Skeletal muscle tissue (tissue), 3 donors: ENCODE measurements at regions not wholly inside any gene's neighbourhood (a gene's known extent, or its start where the extent isn't known, plus 50 kb on each side); places are given as distances from the start of the nearest gene placed in this dataset.

Experiments
- H3K27ac ChIP-seq: one replicate; pipeline ENCODE4 v1.7.0; 2013; ENCODE audit warnings: mild to moderate bottlenecking, low read depth, low read length, inconsistent platforms
- H3K27me3 ChIP-seq, 3 donors: one replicate each; pipeline ENCODE4 v1.7.0; 2013; ENCODE audit warnings: low read length in 3 of 3; ENCODE audit not compliant: control insufficient read depth in 3 of 3, insufficient read depth in 3 of 3
- H3K36me3 ChIP-seq, 3 donors: one replicate each; pipeline ENCODE4 v1.7.0; 2013; ENCODE audit warnings: low read length in 3 of 3; ENCODE audit not compliant: control insufficient read depth in 3 of 3, insufficient read depth in 3 of 3
- H3K4me1 ChIP-seq, 3 donors: one replicate each; pipeline ENCODE4 v1.7.0; 2013; ENCODE audit warnings: low read length in 3 of 3, mild to moderate bottlenecking in 3 of 3; ENCODE audit not compliant: control insufficient read depth in 3 of 3, insufficient read depth in 3 of 3
- H3K4me3 ChIP-seq, 3 donors: one replicate each; pipeline ENCODE4 v1.7.0; 2013; ENCODE audit warnings: low read length in 3 of 3
- H3K9ac ChIP-seq, 3 donors: one replicate each; pipeline ENCODE4 v1.7.0; 2013; ENCODE audit warnings: low read length in 3 of 3, mild to moderate bottlenecking in 3 of 3, moderate library complexity in 2 of 3, low read depth in 1 of 3
- H3K9me3 ChIP-seq, 3 donors: one replicate each; pipeline ENCODE4 v1.7.0; 2013; ENCODE audit warnings: low read length in 3 of 3; ENCODE audit not compliant: control insufficient read depth in 3 of 3
- donor health status: Osteomylitis.

GRCh38 chr19:31223740-31224534 lies 125.3 kb downstream of the TSHZ3 start:
- Histone ChIP-seq H3K4me3 (no peak overlapping the region), H3K9ac (no peak overlapping the region), H3K27ac (no peak overlapping the region), H3K36me3 (no peaks in the 10 kb centered on the region), H3K27me3 (no peaks in the 10 kb centered on the region), H3K4me1 (peaks cover 0 to 8% (median 5%) of the 10 kb centered on the region in 3 donors), H3K9me3 (no peaks in the 10 kb centered on the region)

DNA sequence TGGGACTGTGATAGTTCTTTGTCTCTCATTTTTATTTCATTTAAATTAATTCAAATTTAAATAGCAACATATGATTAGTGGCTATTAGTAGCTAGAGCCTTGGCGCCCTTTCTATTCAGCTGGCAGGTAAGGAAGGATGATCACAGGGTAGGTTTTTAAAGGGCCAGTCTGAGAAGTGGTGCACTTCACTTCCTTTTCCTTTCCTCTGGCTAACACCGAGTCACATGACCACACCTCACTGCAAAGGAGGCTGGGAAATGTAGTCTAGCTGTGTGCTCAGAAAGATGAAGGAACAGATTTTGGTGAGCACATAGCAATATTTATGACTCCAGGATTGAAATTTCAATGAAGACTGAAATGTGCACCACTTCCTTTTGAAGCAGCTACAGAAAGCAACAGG lies 128.7 kb downstream of the TSHZ3 start:
- no peak overlapping the region for H3K4me3 ChIP-seq
- no peaks in the 10 kb centered on the region for H3K36me3 ChIP-seq
- H3K9ac ChIP-seq: no peak overlapping the region

GRCh38 chr19:31214997-31215396 lies 134.2 kb downstream of the TSHZ3 start:
- no peak overlapping the region for H3K27ac ChIP-seq
- H3K4me1 ChIP-seq: peaks cover 0 to 9% (median 5%) of the 10 kb centered on the region in 3 donors
- no peaks in the 10 kb centered on the region for H3K27me3 ChIP-seq
- no peak overlapping the region for H3K9ac ChIP-seq
- no peaks in the 10 kb centered on the region for H3K36me3 ChIP-seq
- no peaks in the 10 kb centered on the region for H3K9me3 ChIP-seq
- no peak overlapping the region for H3K4me3 ChIP-seq

More for the DNA sequence above, 128.7 kb downstream of the TSHZ3 start:
- Histone ChIP-seq H3K27me3 (no peaks in the 10 kb centered on the region), H3K9me3 (no peaks in the 10 kb centered on the region), H3K4me1 (peaks cover 0 to 8% (median 5%) of the 10 kb centered on the region in 3 donors), H3K27ac (no peak overlapping the region)

DNA sequence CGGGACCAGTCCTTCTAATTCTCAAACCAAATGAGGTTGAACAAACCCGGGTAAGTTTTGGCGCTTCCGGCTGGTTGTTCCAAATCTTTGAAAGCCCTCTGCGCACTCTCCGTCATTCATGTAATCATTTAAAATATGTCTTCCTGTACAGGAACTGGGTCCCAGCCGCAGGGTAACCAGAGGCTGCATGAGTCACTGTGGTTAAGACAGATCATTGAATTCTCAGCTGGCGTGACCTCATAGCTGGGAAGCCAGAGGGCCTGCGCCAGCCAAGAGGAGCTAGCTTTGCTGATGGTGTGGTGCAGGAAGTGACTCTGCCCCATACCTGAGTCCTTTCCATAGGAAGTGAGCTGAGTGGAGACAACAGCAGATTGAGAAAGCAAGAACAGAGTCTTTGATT lies 135.2 kb downstream of the TSHZ3 start:
- Histone ChIP-seq H3K27me3 (no peaks in the 10 kb centered on the region), H3K4me1 (peaks cover 0 to 9% (median 5%) of the 10 kb centered on the region in 3 donors), H3K36me3 (no peaks in the 10 kb centered on the region), H3K27ac (peak overlapping the region; percentile 34), H3K9ac (peak overlapping the region in 2 of 3 donors; percentile 2 to 65), H3K4me3 (peak overlapping the region in 2 of 3 donors; percentile 19 to 36), H3K9me3 (no peaks in the 10 kb centered on the region)

- Histone ChIP-seq H3K9ac (no peak overlapping the region), H3K27me3 (no peaks in the 10 kb centered on the region), H3K9me3 (no peaks in the 10 kb centered on the region), H3K4me3 (no peak overlapping the region), H3K27ac (no peak overlapping the region), H3K36me3 (no peaks in the 10 kb centered on the region), H3K4me1 (peaks cover 0 to 9% (median 5%) of the 10 kb centered on the region in 3 donors)
These were observed 138.1 kb downstream of the TSHZ3 start for GRCh38 chr19:31211088-31211487.

DNA sequence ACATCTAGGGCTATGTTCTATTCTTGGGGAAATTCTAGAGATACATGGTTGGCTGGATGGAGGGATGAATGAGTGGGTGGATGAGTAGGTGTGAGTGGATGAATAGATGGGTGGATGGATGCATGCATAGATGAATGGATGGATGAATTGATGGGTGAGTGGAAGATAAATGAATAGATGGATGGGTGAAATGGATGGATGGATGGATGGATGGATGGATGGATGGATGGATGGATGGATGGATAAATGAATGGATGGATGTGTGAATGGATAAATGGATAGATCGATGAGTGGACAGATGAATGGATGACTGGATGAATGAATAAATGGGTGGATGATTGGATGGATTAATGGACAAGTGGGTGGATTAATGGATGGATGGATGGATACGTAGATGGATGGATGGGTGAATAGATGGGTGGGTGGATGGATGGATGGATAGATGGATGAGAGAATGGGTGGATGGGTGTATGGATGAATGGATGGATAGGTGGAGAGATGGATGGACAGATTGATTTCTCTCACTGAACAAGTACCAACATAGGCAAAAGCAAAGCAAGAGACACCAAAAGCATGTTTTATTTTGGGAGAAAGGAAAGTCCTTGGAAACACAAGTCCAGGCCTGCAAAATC lies 143.2 kb downstream of the TSHZ3 start:
- no peaks in the 10 kb centered on the region for H3K9me3 ChIP-seq
- H3K4me1 ChIP-seq: no peaks in the 10 kb centered on the region
- H3K27me3 ChIP-seq: peaks cover 0 to 8% (median 4%) of the 10 kb centered on the region in 3 donors
- H3K9ac ChIP-seq: no peak overlapping the region
- no peak overlapping the region for H3K27ac ChIP-seq
- H3K36me3 ChIP-seq: no peaks in the 10 kb centered on the region
- no peak overlapping the region for H3K4me3 ChIP-seq

DNA sequence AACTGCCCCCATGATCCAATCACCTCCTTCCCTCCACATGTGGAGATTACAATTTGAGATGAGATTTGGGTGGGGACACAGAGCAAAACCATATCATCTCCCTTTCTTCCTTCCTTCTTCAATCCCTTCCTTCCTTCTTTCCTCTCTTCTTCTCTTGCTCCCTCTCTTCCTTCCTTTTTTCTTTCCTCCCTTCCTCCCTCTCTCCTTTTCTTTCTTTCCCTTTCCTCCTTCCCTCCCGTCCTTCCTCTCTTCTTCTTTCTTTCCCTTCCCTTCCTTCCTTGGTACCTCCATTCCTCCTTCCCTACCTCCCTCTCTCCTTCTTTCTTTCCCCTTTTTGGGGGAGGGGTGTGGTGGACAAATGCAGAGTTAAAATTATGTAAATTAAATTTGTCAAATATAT lies 145.1 kb downstream of the TSHZ3 start:
- Histone ChIP-seq H3K27ac (no peak overlapping the region), H3K4me1 (no peaks in the 10 kb centered on the region), H3K9me3 (no peaks in the 10 kb centered on the region), H3K27me3 (peaks cover 0 to 8% (median 4%) of the 10 kb centered on the region in 3 donors), H3K36me3 (no peaks in the 10 kb centered on the region), H3K4me3 (no peak overlapping the region), H3K9ac (no peak overlapping the region)

GRCh38 chr19:31185261-31185660 lies 164.0 kb downstream of the TSHZ3 start:
- Histone ChIP-seq H3K9ac (no peak overlapping the region), H3K27me3 (no peaks in the 10 kb centered on the region), H3K4me1 (no peaks in the 10 kb centered on the region), H3K36me3 (no peaks in the 10 kb centered on the region), H3K9me3 (no peaks in the 10 kb centered on the region), H3K27ac (no peak overlapping the region), H3K4me3 (no peak overlapping the region)

- H3K9me3 ChIP-seq: peaks cover 0 to 2% (median 0%) of the 10 kb centered on the region in 3 donors
- H3K27ac ChIP-seq: no peak overlapping the region
- no peaks in the 10 kb centered on the region for H3K4me1 ChIP-seq
- H3K27me3 ChIP-seq: peaks cover 0 to 7% (median 0%) of the 10 kb centered on the region in 3 donors
- H3K9ac ChIP-seq: no peak overlapping the region
- H3K4me3 ChIP-seq: no peak overlapping the region
- H3K36me3 ChIP-seq: no peaks in the 10 kb centered on the region
These were observed 167.7 kb downstream of the TSHZ3 start for GRCh38 chr19:31181535-31181934.

DNA sequence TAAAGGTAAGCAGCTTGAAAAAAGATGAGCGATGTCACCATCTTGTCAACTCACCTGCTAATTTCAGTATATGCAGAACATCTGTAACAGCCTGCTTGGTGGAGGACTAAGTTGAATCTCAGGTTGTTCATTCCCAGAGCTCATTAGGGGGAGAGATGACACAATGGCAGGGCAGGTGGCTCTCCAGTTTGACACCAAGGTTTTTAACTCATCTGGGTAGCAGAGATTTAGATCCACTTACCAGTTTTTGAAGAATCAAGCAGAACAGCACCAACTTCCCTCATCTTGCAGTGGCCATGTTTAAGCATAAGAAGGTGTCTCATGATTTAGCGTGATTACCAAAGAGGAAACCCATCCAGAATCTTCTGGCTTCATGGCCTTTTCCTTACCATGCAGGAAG lies 168.3 kb downstream of the TSHZ3 start:
- Histone ChIP-seq H3K9ac (no peak overlapping the region), H3K4me1 (no peaks in the 10 kb centered on the region), H3K36me3 (no peaks in the 10 kb centered on the region), H3K9me3 (peaks cover 0 to 2% (median 0%) of the 10 kb centered on the region in 3 donors), H3K27ac (no peak overlapping the region), H3K4me3 (no peak overlapping the region), H3K27me3 (peaks cover 0 to 7% (median under 1%) of the 10 kb centered on the region in 3 donors)
